Body of pancreas (tissue), 4 donors: ENCODE measurements at regions not wholly inside any gene's neighbourhood (a gene's known extent, or its start where the extent isn't known, plus 50 kb on each side); places are given as distances from the start of the nearest gene placed in this dataset.

Experiments used
- ATAC-seq: fragments of 150-250 bp; one replicate; pipeline ENCODE4 v1.9.1; 2016
- DNase-seq, 4 donors: peaks; one replicate each; pipeline ENCODE4 v3.0.0-alpha.2; 2019
- H3K27ac ChIP-seq, 4 donors: fragments of 200-600 bp; sonication (generic); 1 replicate in 3 of 4; 2 replicates in 1 of 4; pipeline versions ENCODE4 v1.5.1 to v1.6.1; 2016 to 2019; ENCODE audit warnings: mild to moderate bottlenecking in 1 of 4, mixed read lengths in 1 of 4, moderate library complexity in 1 of 4
- H3K27me3 ChIP-seq, 2 donors: fragments of 200-600 bp; sonication (generic); one replicate each; pipeline ENCODE4 v1.6.0; 2016; ENCODE audit warnings: mild to moderate bottlenecking in 1 of 2
- H3K36me3 ChIP-seq, 2 donors: fragments of 200-600 bp; sonication (generic); replicated peaks in 1 of 2; 2 replicates each; pipeline ENCODE4 v1.5.1; 2016; ENCODE audit warnings: low read depth in 2 of 2; ENCODE audit not compliant: insufficient read depth in 1 of 2
- H3K4me1 ChIP-seq: fragments of 200-600 bp; sonication (generic); one replicate; pipeline ENCODE4 v1.6.0; 2016
- H3K4me3 ChIP-seq, 2 donors: fragments of 200-600 bp; sonication (generic); 1 replicate in 1 of 2; 2 replicates in 1 of 2; pipeline ENCODE4 v1.5.1; 2016 to 2019
- H3K9me3 ChIP-seq, 3 donors: fragments of 200-600 bp; sonication (generic); 1 replicate in 2 of 3; 2 replicates in 1 of 3; pipeline ENCODE4 v1.5.1; 2016
- CTCF ChIP-seq, 7 experiments: fragments of 450-650 bp in 4 of 7; fragments of 200-600 bp in 3 of 7; sonication (generic) in 3 of 7; IDR thresholded peaks; one replicate each; pipeline ENCODE4 v1.5.1; 2016 to 2019; ENCODE audit warnings: antibody characterized with exemption in 7 of 7
- POLR2A ChIP-seq, 3 donors: fragments of 450-650 bp; IDR thresholded peaks; one replicate each; pipeline ENCODE4 v1.6.1; 2016; ENCODE audit warnings: antibody characterized with exemption in 3 of 3, mild to moderate bottlenecking in 2 of 3
- WGBS, 2 donors: methylation state at CpG; one replicate each; pipeline ENCODE4 v1.1.5; 2017; 5-methylcytosine and 5-hydroxymethylcytosine counted together
- intact Hi-C: fragments of 100-400 bp; cut with DNase I; formaldehyde crosslinking; loops from one replicate; pipeline ENCODE4 v1.15.1; 2023

- no peaks in the 10 kb centered on the region for H3K27me3 ChIP-seq
- intact Hi-C loops: no loop called here
- 87 to 88% methylated on average over 4 of the region's 4 CpGs for WGBS, 2 donors
- H3K9me3 ChIP-seq: no peaks in the 10 kb centered on the region
- DNase-seq: no peak
- H3K4me1 ChIP-seq: peaks cover 6% of the 10 kb centered on the region
- no peak overlapping the region for H3K27ac ChIP-seq
- no peak overlapping the region for H3K4me3 ChIP-seq
- TF ChIP-seq POLR2A (IDR thresholded peaks at IDR 0.05): no peak
- ATAC-seq: no peak
- H3K36me3 ChIP-seq: no peaks in the 10 kb centered on the region
Observed at GRCh38 chr1:223460566-223461189, 67.5 kb downstream of the CCDC185 start.

GRCh38 chr1:223462047-223462630 lies 68.9 kb downstream of the CCDC185 start:
- ATAC-seq: no peak
- Histone ChIP-seq H3K4me3 (no peak overlapping the region), H3K36me3 (no peaks in the 10 kb centered on the region), H3K4me1 (peaks cover 6% of the 10 kb centered on the region), H3K27ac (no peak overlapping the region), H3K9me3 (no peaks in the 10 kb centered on the region), H3K27me3 (no peaks in the 10 kb centered on the region)
- intact Hi-C loops: no loop called here
- TF ChIP-seq POLR2A (IDR thresholded peaks at IDR 0.05) (no peak), CTCF (IDR thresholded peaks at IDR 0.05) (no peak)
- no peak for DNase-seq
- WGBS, 2 donors: 85 to 87% methylated on average over 5 of the region's 5 CpGs

- Histone ChIP-seq H3K4me1 (peaks cover 6% of the 10 kb centered on the region), H3K9me3 (no peaks in the 10 kb centered on the region), H3K27ac (no peak overlapping the region), H3K27me3 (no peaks in the 10 kb centered on the region), H3K4me3 (no peak overlapping the region), H3K36me3 (no peaks in the 10 kb centered on the region)
- TF ChIP-seq CTCF (IDR thresholded peaks at IDR 0.05) (no peak), POLR2A (IDR thresholded peaks at IDR 0.05) (no peak)
- ATAC-seq (no peak), DNase-seq (no peak)
- 32 to 37% methylated on average over 3 of the region's 3 CpGs for WGBS, 2 donors
- intact Hi-C loops: no loop called here
Observed at GRCh38 chr1:223462866-223463404, 69.7 kb downstream of the CCDC185 start.

- ATAC-seq: no peak
- H3K27me3 ChIP-seq: no peaks in the 10 kb centered on the region
- no peak for TF ChIP-seq POLR2A (IDR thresholded peaks at IDR 0.05)
- TF ChIP-seq CTCF (IDR thresholded peaks at IDR 0.05): no peak
- no peak for DNase-seq
- peaks cover 13% of the 10 kb centered on the region for H3K4me1 ChIP-seq
- H3K4me3 ChIP-seq: no peak overlapping the region
- intact Hi-C loops: no loop called here
- no peaks in the 10 kb centered on the region for H3K9me3 ChIP-seq
- no peak overlapping the region for H3K27ac ChIP-seq
- no peaks in the 10 kb centered on the region for H3K36me3 ChIP-seq
- 70 to 77% methylated on average over 1 of the region's 1 CpG for WGBS, 2 donors
Observed at GRCh38 chr1:223466151-223466550, 72.9 kb downstream of the CCDC185 start.

- no peaks in the 10 kb centered on the region for H3K36me3 ChIP-seq
- no peak for TF ChIP-seq POLR2A (IDR thresholded peaks at IDR 0.05)
- no peak for TF ChIP-seq CTCF (IDR thresholded peaks at IDR 0.05)
- DNase-seq (no peak), ATAC-seq (no peak)
- 80 to 95% methylated on average over 1 of the region's 1 CpG for WGBS, 2 donors
- H3K27ac ChIP-seq: no peak overlapping the region
- no peaks in the 10 kb centered on the region for H3K27me3 ChIP-seq
- no peak overlapping the region for H3K4me3 ChIP-seq
- no peaks in the 10 kb centered on the region for H3K9me3 ChIP-seq
- H3K4me1 ChIP-seq: peaks cover 7% of the 10 kb centered on the region
- intact Hi-C loops: no loop called here
Observed at GRCh38 chr1:223471566-223471965, 78.4 kb downstream of the CCDC185 start.
